Ishikawa (cell line): ENCODE measurements at regions not wholly inside any gene's neighbourhood (a gene's known extent, or its start where the extent isn't known, plus 50 kb on each side); places are given as distances from the start of the nearest gene placed in this dataset.

Experiments used
- EP300 ChIP-seq: IDR thresholded peaks from 2 replicates; pipeline ENCODE4 v1.6.1; 2012; ENCODE audit warnings: borderline replicate concordance
- MAX ChIP-seq: IDR thresholded peaks from 2 replicates; pipeline ENCODE4 v1.6.1; 2012
- TAF1 ChIP-seq: IDR thresholded peaks from 2 replicates; pipeline ENCODE4 v1.6.1; 2012; ENCODE audit warnings: low read depth, mild to moderate bottlenecking

GRCh38 chr5:164784230-164784629 is 1278.8 kb downstream of the MAT2B start:
- TF ChIP-seq EP300 = no peak
- TF ChIP-seq MAX = no peak
- no peak for TF ChIP-seq TAF1
